ENCODE measurements at regions not wholly inside any gene's neighbourhood (a gene's known extent, or its start where the extent isn't known, plus 50 kb on each side); places are given as distances from the start of the nearest gene placed in this dataset.
"Not testable (repeated sequence)": the region's sequence is repeated elsewhere in the genome, so short reads cannot be mapped to it uniquely, and the experiment has no call there.

- DNase-seq = no peak
Measured at GRCh38 chr7:86199881-86200614, 443.7 kb upstream of the GRM3 start.

- no peak for DNase-seq
Measured at GRCh38 chr7:86190351-86190750, 453.4 kb upstream of the GRM3 start.

GRCh38 chr7:86181474-86181873 is 462.2 kb upstream of the GRM3 start:
- DNase-seq = no peak

GRCh38 chr7:86164827-86165226 is 478.9 kb upstream of the GRM3 start:
- DNase-seq = no peak

- no peak for DNase-seq
Measured at GRCh38 chr7:86158111-86158510, 485.6 kb upstream of the GRM3 start.

- DNase-seq = no peak
Measured at GRCh38 chr7:86155623-86156022, 488.1 kb upstream of the GRM3 start.

- no peak for DNase-seq
Measured at GRCh38 chr7:86152926-86153325, 490.8 kb upstream of the GRM3 start.

GRCh38 chr7:86149024-86149665 is 494.6 kb upstream of the GRM3 start:
- DNase-seq = no peak

GRCh38 chr7:86148501-86148900 is 495.2 kb upstream of the GRM3 start:
- no peak for DNase-seq

- DNase-seq = no peak
Measured at GRCh38 chr7:86137343-86137742, 506.4 kb upstream of the GRM3 start.

GRCh38 chr7:86130268-86130667 is 513.4 kb upstream of the GRM3 start:
- DNase-seq = no peak

GRCh38 chr7:86123476-86123875 is 520.2 kb upstream of the GRM3 start:
- DNase-seq = no peak

GRCh38 chr7:86094166-86094669 is 549.5 kb upstream of the GRM3 start:
- DNase-seq = no peak

GRCh38 chr7:86091369-86091768 is 552.3 kb upstream of the GRM3 start:
- no peak for DNase-seq

- no peak for DNase-seq
Measured at GRCh38 chr7:86089455-86089854, 554.3 kb upstream of the GRM3 start.

GRCh38 chr7:86064572-86064971 is 579.1 kb upstream of the GRM3 start:
- not testable (repeated sequence) for DNase-seq

GRCh38 chr7:86058649-86059048 is 585.1 kb upstream of the GRM3 start:
- no peak for DNase-seq

- no peak for DNase-seq
Measured at GRCh38 chr7:86050918-86051317, 592.8 kb upstream of the GRM3 start.

- no peak for DNase-seq
Measured at GRCh38 chr7:86049910-86050309, 593.8 kb upstream of the GRM3 start.

GRCh38 chr7:86045197-86045596 is 598.5 kb upstream of the GRM3 start:
- DNase-seq = not testable (repeated sequence)

- no peak for DNase-seq
Measured at GRCh38 chr7:86025807-86026206, 617.9 kb upstream of the GRM3 start.

GRCh38 chr7:86013662-86014061 is 630.0 kb upstream of the GRM3 start:
- no peak for DNase-seq

GRCh38 chr7:86012971-86013370 is 630.7 kb upstream of the GRM3 start:
- no peak for DNase-seq

GRCh38 chr7:86008898-86009297 is 634.8 kb upstream of the GRM3 start:
- DNase-seq = no peak

GRCh38 chr7:86006909-86007308 is 636.8 kb upstream of the GRM3 start:
- no peak for DNase-seq
